ENCODE measurements at regions not wholly inside any gene's neighbourhood (a gene's known extent, or its start where the extent isn't known, plus 50 kb on each side); places are given as distances from the start of the nearest gene placed in this dataset.
"Not testable (repeated sequence)": the region's sequence is repeated elsewhere in the genome, so short reads cannot be mapped to it uniquely, and the experiment has no call there.

DNA sequence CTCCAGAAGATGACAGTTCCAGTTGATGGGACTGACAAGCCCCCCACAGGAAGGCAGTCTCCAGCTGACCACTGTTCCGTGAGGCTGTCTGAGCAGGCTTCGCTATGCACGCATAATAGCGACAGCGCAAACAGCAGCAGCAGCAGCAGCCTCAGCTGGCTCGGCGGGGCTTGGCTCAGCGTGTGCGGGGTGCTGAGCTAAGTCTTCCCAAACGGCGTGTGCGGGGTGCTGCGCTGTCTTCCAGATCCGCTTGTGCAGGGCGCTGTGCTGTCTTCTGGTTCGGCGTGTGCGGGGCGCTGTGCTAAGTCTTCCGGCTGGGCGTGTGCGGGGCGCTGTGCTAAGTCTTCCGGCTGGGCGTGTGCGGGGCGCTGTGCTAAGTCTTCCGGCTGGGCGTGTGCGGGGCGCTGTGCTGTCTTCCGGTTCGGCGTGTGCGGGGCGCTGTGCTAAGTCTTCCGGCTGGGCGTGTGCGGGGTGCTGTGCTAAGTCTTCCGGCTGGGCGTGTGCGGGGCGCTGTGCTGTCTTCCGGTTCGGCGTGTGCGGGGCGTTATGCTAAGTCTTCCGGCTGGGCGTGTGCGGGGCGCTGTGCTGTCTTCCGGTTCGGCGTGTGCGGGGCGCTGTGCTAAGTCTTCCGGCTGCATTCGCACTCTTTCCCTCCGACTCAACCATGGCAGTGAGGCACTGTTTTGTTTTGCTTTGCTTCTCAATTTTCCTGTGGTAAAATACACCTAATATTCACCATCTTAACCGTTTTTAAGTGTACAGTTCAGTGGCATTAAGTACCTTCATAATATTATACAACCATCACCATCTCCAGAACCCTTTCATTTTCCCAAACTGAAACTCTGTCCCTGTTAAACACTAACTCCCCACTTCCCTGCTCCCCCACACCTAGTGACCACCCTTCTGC, 156.1 kb downstream of the BMP7 start:
- not testable (repeated sequence) for H3K27me3 ChIP-seq (ENCODE audit: control insufficient read depth in 1 of 2, insufficient read depth in 2 of 2, low read length in 2 of 2); H3K9ac ChIP-seq (ENCODE audit: low read length in 2 of 2); H3K4me1 ChIP-seq (ENCODE audit: control insufficient read depth, insufficient read depth, low read length); H3K9me3 ChIP-seq (ENCODE audit: control insufficient read depth in 2 of 2, low read length in 2 of 2); H3K27ac ChIP-seq (ENCODE audit: low read length); H3K4me3 ChIP-seq (ENCODE audit: low read length in 2 of 2); H3K36me3 ChIP-seq (ENCODE audit: control insufficient read depth in 2 of 2, insufficient read depth in 2 of 2, low read length in 2 of 2)

DNA sequence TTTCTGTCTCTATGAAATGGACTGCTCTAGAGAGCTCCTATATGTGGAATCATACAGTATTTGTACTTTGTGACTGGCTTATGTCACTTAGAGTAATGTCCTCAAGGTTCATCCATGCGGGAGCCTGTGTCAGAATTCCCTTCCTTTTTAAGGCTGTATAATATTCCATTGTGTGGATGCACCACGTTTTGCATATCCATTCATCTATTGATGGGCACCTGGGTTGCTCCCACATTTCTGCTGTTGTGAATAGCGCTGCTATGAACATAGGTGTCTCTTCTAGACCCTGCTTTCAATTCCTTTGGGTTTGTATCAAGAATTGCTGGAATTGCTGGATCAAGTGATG, 155.4 kb downstream of the BMP7 start:
- H3K9me3 ChIP-seq (ENCODE audit: control insufficient read depth in 2 of 2, low read length in 2 of 2): peaks cover 0 to 4% of the 10 kb centered on the region in 2 donors
- no peak overlapping the region for H3K4me3 ChIP-seq (ENCODE audit: low read length in 2 of 2)
- H3K9ac ChIP-seq (ENCODE audit: low read length in 2 of 2): no peak overlapping the region
- no peaks in the 10 kb centered on the region for H3K36me3 ChIP-seq (ENCODE audit: control insufficient read depth in 2 of 2, insufficient read depth in 2 of 2, low read length in 2 of 2)
- H3K27me3 ChIP-seq (ENCODE audit: control insufficient read depth in 1 of 2, insufficient read depth in 2 of 2, low read length in 2 of 2): peaks cover 0 to 4% of the 10 kb centered on the region in 2 donors
- H3K27ac ChIP-seq (ENCODE audit: low read length): no peak overlapping the region
- H3K4me1 ChIP-seq (ENCODE audit: control insufficient read depth, insufficient read depth, low read length): no peaks in the 10 kb centered on the region

DNA sequence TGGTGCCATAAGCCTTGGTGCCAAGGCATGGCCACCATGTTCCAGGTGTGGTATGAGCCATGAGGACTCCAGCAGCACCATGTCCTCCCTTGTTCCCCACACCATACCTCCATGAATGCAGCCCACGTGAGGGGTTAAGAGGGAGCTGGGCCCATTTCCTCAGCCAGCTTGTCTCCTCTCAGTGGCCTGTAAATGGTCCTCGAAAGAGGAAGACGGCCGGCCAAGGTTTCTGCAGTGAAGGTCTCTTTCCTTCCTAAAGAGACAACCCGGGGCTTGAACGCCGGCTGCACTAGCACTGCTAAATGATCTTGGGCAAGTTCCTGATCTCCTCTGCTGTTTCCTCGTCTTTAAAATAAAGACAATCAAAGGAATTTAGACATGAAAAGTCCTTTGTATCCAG, 154.0 kb downstream of the BMP7 start:
- Histone ChIP-seq H3K9me3 (ENCODE audit: control insufficient read depth in 2 of 2, low read length in 2 of 2) (peaks cover 0 to 4% of the 10 kb centered on the region in 2 donors), H3K36me3 (ENCODE audit: control insufficient read depth in 2 of 2, insufficient read depth in 2 of 2, low read length in 2 of 2) (no peaks in the 10 kb centered on the region), H3K9ac (ENCODE audit: low read length in 2 of 2) (no peak overlapping the region), H3K27ac (ENCODE audit: low read length) (no peak overlapping the region), H3K27me3 (ENCODE audit: control insufficient read depth in 1 of 2, insufficient read depth in 2 of 2, low read length in 2 of 2) (peaks cover 0 to 2% of the 10 kb centered on the region in 2 donors), H3K4me3 (ENCODE audit: low read length in 2 of 2) (no peak overlapping the region), H3K4me1 (ENCODE audit: control insufficient read depth, insufficient read depth, low read length) (no peaks in the 10 kb centered on the region)

DNA sequence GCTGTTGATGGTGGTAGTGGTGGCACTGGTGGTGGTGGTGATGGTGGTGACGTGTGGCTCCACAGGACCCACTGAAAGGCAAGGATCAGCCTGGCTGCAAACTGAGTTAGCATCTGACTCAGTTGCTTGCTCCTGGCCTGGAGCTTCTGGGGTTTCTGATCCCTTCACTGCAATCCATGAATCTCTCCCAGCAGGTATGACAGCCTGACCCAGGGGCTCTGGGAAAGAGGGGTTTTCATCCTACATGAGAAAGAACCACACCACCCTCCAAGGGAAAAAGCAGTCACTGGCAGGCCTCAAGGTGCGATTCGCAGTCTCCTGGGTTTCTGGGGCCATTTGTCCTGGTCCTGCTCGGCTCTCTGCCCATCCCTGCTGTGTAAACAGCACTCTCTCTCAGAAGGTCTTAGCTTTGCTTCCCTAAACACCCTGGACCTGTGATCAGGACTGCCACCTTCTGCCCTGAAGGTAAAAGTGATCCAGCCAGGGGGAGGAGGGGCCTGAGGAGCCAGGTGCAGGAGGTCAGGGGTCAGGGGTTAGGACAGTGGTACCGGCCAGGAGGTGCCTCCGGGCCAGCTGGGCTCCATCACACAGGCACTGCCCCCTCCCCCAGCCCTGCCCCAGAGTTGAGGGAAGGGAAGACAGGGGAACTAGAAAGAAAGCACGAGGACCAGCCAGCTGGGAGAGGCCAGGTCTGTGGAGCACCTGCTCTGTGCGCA, 152.0 kb downstream of the BMP7 start:
- Histone ChIP-seq H3K4me1 (ENCODE audit: control insufficient read depth, insufficient read depth, low read length) (no peaks in the 10 kb centered on the region), H3K9me3 (ENCODE audit: control insufficient read depth in 2 of 2, low read length in 2 of 2) (peaks cover 0 to 4% of the 10 kb centered on the region in 2 donors), H3K9ac (ENCODE audit: low read length in 2 of 2) (no peak overlapping the region), H3K4me3 (ENCODE audit: low read length in 2 of 2) (no peak overlapping the region), H3K27me3 (ENCODE audit: control insufficient read depth in 1 of 2, insufficient read depth in 2 of 2, low read length in 2 of 2) (no peaks in the 10 kb centered on the region), H3K27ac (ENCODE audit: low read length) (no peak overlapping the region), H3K36me3 (ENCODE audit: control insufficient read depth in 2 of 2, insufficient read depth in 2 of 2, low read length in 2 of 2) (no peaks in the 10 kb centered on the region)

DNA sequence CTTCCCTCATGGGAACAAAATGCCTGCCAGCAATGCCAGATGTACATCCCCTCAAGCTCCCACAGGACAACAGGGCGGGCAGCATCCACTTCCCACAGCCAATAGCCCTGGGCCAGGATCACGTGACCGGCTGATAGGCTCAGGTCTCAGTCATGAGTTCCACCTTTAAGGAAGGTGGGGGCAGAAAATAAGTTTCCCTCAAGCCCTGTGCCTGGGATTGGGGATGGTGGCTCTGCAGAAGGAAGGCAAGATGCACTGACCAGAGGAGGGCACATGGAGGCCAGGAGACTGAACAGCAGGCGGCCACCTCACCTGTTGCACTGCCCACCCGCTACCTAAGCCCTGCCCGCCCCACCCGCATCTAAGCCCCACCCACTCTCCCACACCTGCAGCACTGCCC, 149.1 kb downstream of the BMP7 start:
- Histone ChIP-seq H3K36me3 (ENCODE audit: control insufficient read depth in 2 of 2, insufficient read depth in 2 of 2, low read length in 2 of 2) (no peaks in the 10 kb centered on the region), H3K4me3 (ENCODE audit: low read length in 2 of 2) (no peak overlapping the region), H3K27me3 (ENCODE audit: control insufficient read depth in 1 of 2, insufficient read depth in 2 of 2, low read length in 2 of 2) (no peaks in the 10 kb centered on the region), H3K9me3 (ENCODE audit: control insufficient read depth in 2 of 2, low read length in 2 of 2) (peaks cover 0 to 4% of the 10 kb centered on the region in 2 donors), H3K9ac (ENCODE audit: low read length in 2 of 2) (no peak overlapping the region), H3K27ac (ENCODE audit: low read length) (no peak overlapping the region), H3K4me1 (ENCODE audit: control insufficient read depth, insufficient read depth, low read length) (no peaks in the 10 kb centered on the region)

DNA sequence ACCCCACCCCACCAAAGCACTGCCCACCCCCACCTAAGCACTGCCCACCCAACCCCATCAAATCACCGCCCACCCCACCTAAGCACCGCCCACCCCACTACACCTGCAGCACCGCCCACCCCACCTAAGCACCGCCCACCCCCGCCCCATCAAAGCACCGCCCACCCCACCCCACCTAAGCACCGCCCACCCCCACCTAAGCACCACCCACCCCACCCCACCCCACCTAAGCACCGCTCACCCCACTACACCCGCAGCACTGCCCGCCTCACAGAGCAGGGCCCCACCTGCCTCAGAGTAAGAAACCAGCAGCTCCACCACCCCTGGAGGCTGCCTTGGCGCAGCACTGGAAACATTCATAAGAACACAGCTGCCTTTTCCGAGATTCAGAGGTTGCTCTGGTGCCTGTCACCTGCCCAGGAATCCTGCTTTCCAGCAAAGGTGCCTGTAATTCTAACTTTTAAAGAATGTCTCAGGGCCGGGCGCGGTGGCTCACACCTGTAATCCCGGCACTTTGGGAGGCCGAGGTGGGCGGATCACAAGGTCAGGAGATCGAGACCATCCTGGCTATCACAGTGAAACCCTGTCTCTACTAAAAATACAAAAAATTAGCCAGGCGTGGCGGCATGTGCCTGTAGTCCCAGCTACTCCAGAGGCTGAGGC, 148.2 kb downstream of the BMP7 start:
- Histone ChIP-seq H3K4me1 (ENCODE audit: control insufficient read depth, insufficient read depth, low read length) (no peaks in the 10 kb centered on the region), H3K36me3 (ENCODE audit: control insufficient read depth in 2 of 2, insufficient read depth in 2 of 2, low read length in 2 of 2) (no peaks in the 10 kb centered on the region), H3K27me3 (ENCODE audit: control insufficient read depth in 1 of 2, insufficient read depth in 2 of 2, low read length in 2 of 2) (peaks cover 0 to 3% of the 10 kb centered on the region in 2 donors)

More for the DNA sequence above, 148.2 kb downstream of the BMP7 start:
- Histone ChIP-seq H3K27ac (ENCODE audit: low read length) (no peak overlapping the region), H3K9ac (ENCODE audit: low read length in 2 of 2) (no peak overlapping the region), H3K9me3 (ENCODE audit: control insufficient read depth in 2 of 2, low read length in 2 of 2) (peaks cover 0 to 4% of the 10 kb centered on the region in 2 donors), H3K4me3 (ENCODE audit: low read length in 2 of 2) (no peak overlapping the region)
